IMR-90 (cell line): ENCODE measurements at regions not wholly inside any gene's neighbourhood (a gene's known extent, or its start where the extent isn't known, plus 50 kb on each side); places are given as distances from the start of the nearest gene placed in this dataset.

Experiments used
- ATAC-seq: fragments of 200-7000 bp; cut with Tn5 transposase; 2 replicates; pipeline ENCODE4 v1.9.1; 2020; ENCODE audit warnings: low read depth, mild to moderate bottlenecking, moderate library complexity
- BruUV-seq: library from RNA; stranded (reverse); fragments of 400-500 nt; replicated peaks from 2 replicates; lab custom pipeline; 2021; lab: Mats Ljungman, UMichigan
- CTCF ChIA-PET: fragments of 300-600 bp; formaldehyde crosslinking; extraction: SDS; loops from one replicate; lab custom pipeline; 2021; ENCODE audit warnings: antibody characterized with exemption; lab: Yijun Ruan, JAX
- POLR2A ChIA-PET: fragments of 300-600 bp; sonication (Branson Sonifier 250); formaldehyde crosslinking; loops from one replicate; lab custom pipeline; 2022; ENCODE audit warnings: antibody characterized with exemption; ENCODE audit not compliant: unreplicated experiment; lab: Charles Lee
- DNase-seq: peaks from one replicate; pipeline ENCODE4 v3.0.0; 2013
- H2AFZ ChIP-seq: replicated peaks from 2 replicates; pipeline ENCODE3; 2013; ENCODE audit warnings: low read length, mild to moderate bottlenecking; ENCODE audit not compliant: poor library complexity
- H2AK5ac ChIP-seq: 2 replicates; pipeline ENCODE4 v1.6.1; 2013; ENCODE audit warnings: low read depth, low read length, inconsistent platforms
- H2AK9ac ChIP-seq: replicated peaks from 2 replicates; pipeline ENCODE3; 2013; ENCODE audit warnings: mild to moderate bottlenecking, low read depth, low read length, moderate library complexity; ENCODE audit not compliant: poor library complexity
- H2BK120ac ChIP-seq: 2 replicates; pipeline ENCODE4 v1.6.1; 2013; ENCODE audit warnings: low read depth, low read length, inconsistent platforms
- H2BK15ac ChIP-seq: 3 replicates; pipeline ENCODE4 v1.6.1; 2013; ENCODE audit warnings: low read depth, low read length, inconsistent platforms
- H2BK20ac ChIP-seq: 2 replicates; pipeline ENCODE4 v1.6.1; 2013; ENCODE audit warnings: low read depth, mild to moderate bottlenecking, inconsistent platforms, low read length, moderate library complexity
- H2BK5ac ChIP-seq: 2 replicates; pipeline ENCODE4 v1.6.1; 2013; ENCODE audit warnings: mild to moderate bottlenecking, low read depth, low read length, inconsistent platforms; ENCODE audit not compliant: poor library complexity, severe bottlenecking
- H3K14ac ChIP-seq: replicated peaks from 2 replicates; pipeline ENCODE4 v1.6.1; 2013; ENCODE audit warnings: low read depth, low read length, inconsistent platforms
- H3K18ac ChIP-seq: 2 replicates; pipeline ENCODE4 v1.6.1; 2013; ENCODE audit warnings: low read depth, low read length, control low read depth
- H3K23ac ChIP-seq: 2 replicates; pipeline ENCODE4 v1.6.1; 2013; ENCODE audit warnings: low read depth, low read length, inconsistent platforms
- H3K27ac ChIP-seq: 2 replicates; pipeline ENCODE4 v1.5.1; 2013; ENCODE audit warnings: mild to moderate bottlenecking, control low read depth, low read length; ENCODE audit not compliant: insufficient read depth
- H3K27me3 ChIP-seq: 2 replicates; pipeline ENCODE4 v1.6.1; 2013; ENCODE audit warnings: low read length; ENCODE audit not compliant: control insufficient read depth, insufficient read depth
- H3K36me3 ChIP-seq: 2 replicates; pipeline ENCODE4 v1.6.1; 2013; ENCODE audit warnings: low read length, mixed read lengths; ENCODE audit not compliant: control insufficient read depth, insufficient read depth
- H3K4ac ChIP-seq: 2 replicates; pipeline ENCODE4 v1.6.1; 2013; ENCODE audit warnings: low read depth, low read length, inconsistent platforms
- H3K4me1 ChIP-seq: 2 replicates; pipeline ENCODE4 v1.6.1; 2013; ENCODE audit warnings: low read length, mixed read lengths; ENCODE audit not compliant: control insufficient read depth, insufficient read depth
- H3K4me2 ChIP-seq: 2 replicates; pipeline ENCODE4 v1.6.1; 2013; ENCODE audit warnings: low read depth, mild to moderate bottlenecking, control low read depth, low read length, moderate library complexity
- H3K4me3 ChIP-seq: 2 replicates; pipeline ENCODE4 v1.5.1; 2013; ENCODE audit warnings: low read depth, mild to moderate bottlenecking, control low read depth, low read length, moderate library complexity; ENCODE audit not compliant: insufficient read depth
- H3K56ac ChIP-seq: 2 replicates; pipeline ENCODE4 v1.6.1; 2013; ENCODE audit warnings: low read length, inconsistent platforms; ENCODE audit not compliant: insufficient read depth; ENCODE audit errors: extremely low read depth
- H3K79me1 ChIP-seq, 2 experiments: 2 replicates each; pipeline ENCODE4 v1.6.1; 2013; ENCODE audit warnings: low read length in 2 of 2, inconsistent platforms in 1 of 2, low read depth in 1 of 2
- H3K9ac ChIP-seq: 2 replicates; pipeline ENCODE4 v1.6.1; 2013; ENCODE audit warnings: low read depth, low read length, control low read depth
- H3K9me1 ChIP-seq: 2 replicates; pipeline ENCODE4 v1.6.1; 2013; ENCODE audit warnings: low read length, inconsistent platforms; ENCODE audit not compliant: insufficient read depth
- H3K9me3 ChIP-seq: 2 replicates; pipeline ENCODE4 v1.6.1; 2013; ENCODE audit warnings: low read length; ENCODE audit not compliant: control insufficient read depth, insufficient read depth
- H4K20me1 ChIP-seq: 2 replicates; pipeline ENCODE4 v1.6.1; 2013; ENCODE audit warnings: low read length, inconsistent platforms; ENCODE audit not compliant: insufficient read depth
- H4K5ac ChIP-seq: 2 replicates; pipeline ENCODE4 v1.6.1; 2013; ENCODE audit warnings: mild to moderate bottlenecking, low read depth, low read length, control low read depth
- H4K8ac ChIP-seq, 2 experiments: 2 replicates each; pipeline ENCODE4 v1.6.1; 2013; ENCODE audit warnings: low read depth in 2 of 2, low read length in 2 of 2, control low read depth in 1 of 2, inconsistent platforms in 1 of 2
- H4K91ac ChIP-seq: 2 replicates; pipeline ENCODE4 v1.6.1; 2013; ENCODE audit warnings: low read depth, low read length, inconsistent platforms; ENCODE audit not compliant: insufficient read depth
- BHLHE40 ChIP-seq: fragments of 150-350 bp; IDR thresholded peaks from 2 replicates; pipeline ENCODE4 v1.6.1; 2016; ENCODE audit warnings: mild to moderate bottlenecking, low read depth, low read length
- CHD1 ChIP-seq: IDR thresholded peaks from 2 replicates; pipeline ENCODE4 v1.6.1; 2012; ENCODE audit warnings: low read depth, low read length, improper control_type of control experiment
- FOS ChIP-seq: fragments of 150-350 bp; IDR thresholded peaks from 2 replicates; pipeline ENCODE4 v1.6.1; 2016; ENCODE audit warnings: low read depth, low read length
- POLR2A ChIP-seq: IDR thresholded peaks from 2 replicates; pipeline ENCODE4 v1.6.1; 2012; ENCODE audit warnings: mild to moderate bottlenecking, low read depth, low read length
- RAD21 ChIP-seq: IDR thresholded peaks from 2 replicates; pipeline ENCODE4 v1.6.1; 2012; ENCODE audit warnings: low read length, improper control_type of control experiment
- RCOR1 ChIP-seq: IDR thresholded peaks from 2 replicates; pipeline ENCODE4 v1.6.1; 2012; ENCODE audit warnings: mild to moderate bottlenecking, low read length, improper control_type of control experiment; ENCODE audit not compliant: insufficient replicate concordance
- WGBS, 2 experiments: methylation state at CpG; one replicate each; pipeline versions ENCODE4 v1.1.5 to v1.1.7; 2013; ENCODE audit warnings: missing lambda C conversion rate in 2 of 2; ENCODE audit not compliant: insufficient read length in 1 of 2; ENCODE audit errors: extremely low coverage in 2 of 2; 5-methylcytosine and 5-hydroxymethylcytosine counted together
- dilution Hi-C: fragments of 300-500 bp; cut with HindIII; formaldehyde crosslinking; loops from one replicate; pipeline ENCODE4 v1.14.3; 2018; ENCODE audit warnings: low sequenced_read_pairs; ENCODE audit not compliant: unreplicated experiment
- in situ Hi-C: fragments of 300-500 bp; cut with MboI; formaldehyde crosslinking; loops from 3 replicates; pipeline ENCODE4 v1.14.3; 2019; ENCODE audit warnings: low sequenced_read_pairs, inconsistent platforms, mixed read lengths
- intact Hi-C: fragments of 100-400 bp; cut with micrococcal nuclease; formaldehyde crosslinking; loops from 2 replicates; pipeline ENCODE4 v1.10.0; 2022
- TF ChIP-seq, protein P1 (sequence below): fragments of 150-350 bp; IDR thresholded peaks from 2 replicates; pipeline ENCODE4 v1.6.1; 2016; ENCODE audit warnings: low read depth, mild to moderate bottlenecking, low read length, moderate library complexity, borderline replicate concordance

DNA sequence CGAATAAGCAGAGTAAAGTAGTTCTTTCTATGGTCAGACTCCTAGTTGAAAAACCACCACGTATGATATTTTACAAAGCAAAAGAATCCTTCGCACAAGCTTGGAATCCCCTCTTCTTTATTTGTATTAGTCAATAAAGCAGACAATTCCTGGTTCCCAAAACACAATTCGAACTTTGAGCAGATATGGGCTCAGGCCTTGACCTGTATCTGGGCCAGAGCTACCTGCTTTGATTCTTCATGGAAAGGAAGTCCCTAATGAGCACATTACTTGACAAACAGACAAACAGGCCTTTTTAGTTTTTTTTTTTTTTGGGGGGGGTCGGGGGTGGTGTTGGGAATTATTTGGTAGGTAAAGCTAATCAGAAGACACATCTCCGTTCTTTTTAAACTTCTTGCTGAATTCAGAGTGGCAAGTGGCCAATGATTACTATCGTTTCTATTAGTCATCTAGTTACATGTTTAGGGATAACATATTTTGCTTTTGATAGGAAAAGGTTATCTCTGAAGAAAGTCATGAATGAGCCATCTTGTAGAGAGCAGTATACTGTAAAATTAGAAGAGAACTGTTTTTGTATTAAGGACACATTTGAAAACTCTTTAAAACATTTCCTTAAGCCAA lies 116.6 kb upstream of the HMHB1 start:
- H3K4me2 ChIP-seq, result no peak overlapping the region
- CTCF ChIA-PET, result interaction anchor here (0.8 kb wide), 1 partner anchor 17 kb away, joined by 6 read pairs; no protein-coding TSS in a partner anchor

More for the DNA sequence above, 116.6 kb upstream of the HMHB1 start:
- Histone ChIP-seq H3K18ac (no peak overlapping the region), H3K36me3 (no peaks in the 10 kb centered on the region), H3K27me3 (no peaks in the 10 kb centered on the region), H4K5ac (no peak overlapping the region), H3K27ac (no peak overlapping the region), H3K4me1 (peaks cover 5% of the 10 kb centered on the region; the same call in 1 of the 2 replicates), H3K9me3 (no peaks in the 10 kb centered on the region), H3K9me1 (no peaks in the 10 kb centered on the region; the same call in 1 of the 2 replicates), H3K79me1 (no peaks in the 10 kb centered on the region), H3K4me3 (no peak overlapping the region), H3K4ac (no peak overlapping the region), H2BK120ac (no peak overlapping the region), H3K56ac (no peak overlapping the region), H2BK5ac (no peak overlapping the region), H3K9ac (no peak overlapping the region), H4K91ac (no peak overlapping the region), H2AK9ac (no peak overlapping the region), H4K20me1 (no peaks in the 10 kb centered on the region), H4K8ac (no peak overlapping the region), H3K14ac (no peak overlapping the region; the same call in 1 of the 2 replicates), H2AFZ (no peak overlapping the region), H2BK20ac (no peak overlapping the region), H2BK15ac (no peak overlapping the region), H3K23ac (no peak overlapping the region), H2AK5ac (no peak overlapping the region)
- TF ChIP-seq CHD1 (no peak), RCOR1 (no peak), POLR2A (no peak), BHLHE40 (no peak), RAD21 (no peak), FOS (no peak)
- TF ChIP-seq, protein P1, sequence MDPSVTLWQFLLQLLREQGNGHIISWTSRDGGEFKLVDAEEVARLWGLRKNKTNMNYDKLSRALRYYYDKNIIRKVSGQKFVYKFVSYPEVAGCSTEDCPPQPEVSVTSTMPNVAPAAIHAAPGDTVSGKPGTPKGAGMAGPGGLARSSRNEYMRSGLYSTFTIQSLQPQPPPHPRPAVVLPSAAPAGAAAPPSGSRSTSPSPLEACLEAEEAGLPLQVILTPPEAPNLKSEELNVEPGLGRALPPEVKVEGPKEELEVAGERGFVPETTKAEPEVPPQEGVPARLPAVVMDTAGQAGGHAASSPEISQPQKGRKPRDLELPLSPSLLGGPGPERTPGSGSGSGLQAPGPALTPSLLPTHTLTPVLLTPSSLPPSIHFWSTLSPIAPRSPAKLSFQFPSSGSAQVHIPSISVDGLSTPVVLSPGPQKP, result no peak
- dilution Hi-C loops (no loop called here), in situ Hi-C loops (no loop called here), intact Hi-C loops (loop anchor here (10.0 kb wide), 1 partner anchor 449 kb away; no protein-coding TSS in a partner anchor)
- peak; percentile 79 for DNase-seq
- no TSS peak for BruUV-seq
- WGBS, 2 experiments, result 100% methylated on average over 1 of the region's 7 CpGs; no CpG with 5 or more reads in 1 of the 2 experiments
- peak; percentile 29; the same call in 1 of the 2 replicates for ATAC-seq
- POLR2A ChIA-PET, result interaction anchor here (0.6 kb wide), 1 partner anchor 651 kb away, joined by 3 read pairs; no protein-coding TSS in a partner anchor
